ENCODE measurements at regions not wholly inside any gene's neighbourhood (a gene's known extent, or its start where the extent isn't known, plus 50 kb on each side); places are given as distances from the start of the nearest gene placed in this dataset.

- TF ChIP-seq EZH2 (optimal IDR thresholded peaks at IDR 0.05; ENCODE audit: low read depth, low read length) (no peak), CTCF (IDR thresholded peaks at IDR 0.05; ENCODE audit: low read length) (no peak), EZH2phosphoT487 (IDR thresholded peaks at IDR 0.05; ENCODE audit: low read length) (no peak)
Observed at GRCh38 chr9:95775191-95775590, 100.3 kb upstream of the ERCC6L2 start.

All from MM.1S (cell line).